Stimulated activated CD8-positive, alpha-beta memory T cell treated with anti-CD3 and anti-CD28 coated beads, Interleukin-2, amount 100 ng/mL, for 48 hours (primary cell): ENCODE measurements at regions not wholly inside any gene's neighbourhood (a gene's known extent, or its start where the extent isn't known, plus 50 kb on each side); places are given as distances from the start of the nearest gene placed in this dataset.
"Not testable (repeated sequence)": the region's sequence is repeated elsewhere in the genome, so short reads cannot be mapped to it uniquely, and the experiment has no call there.

ENCODE experiments used
- DNase-seq, 2 donors: peaks; one replicate each; pipeline ENCODE4 v3.0.0-alpha.2; 2020; ENCODE audit warnings: low read depth in 2 of 2

GRCh38 chr4:79850626-79851025, 222.4 kb downstream of the ANTXR2 start:
- no peak for DNase-seq

- no peak for DNase-seq
These were observed 224.7 kb downstream of the ANTXR2 start for GRCh38 chr4:79848329-79848728.

GRCh38 chr4:79847411-79847810, 225.6 kb downstream of the ANTXR2 start:
- DNase-seq = no peak

GRCh38 chr4:79842162-79842561, 230.9 kb downstream of the ANTXR2 start:
- DNase-seq = no peak

- no peak for DNase-seq
These were observed 239.2 kb downstream of the ANTXR2 start for GRCh38 chr4:79833857-79834256.

- DNase-seq = no peak
These were observed 241.1 kb downstream of the ANTXR2 start for GRCh38 chr4:79831701-79832514.

- no peak for DNase-seq
These were observed 241.9 kb downstream of the ANTXR2 start for GRCh38 chr4:79831119-79831528.

GRCh38 chr4:79827283-79827682, 245.7 kb downstream of the ANTXR2 start:
- no peak for DNase-seq

- no peak for DNase-seq
These were observed 249.8 kb downstream of the ANTXR2 start for GRCh38 chr4:79823148-79823763.

GRCh38 chr4:79820427-79820826, 252.6 kb downstream of the ANTXR2 start:
- DNase-seq = no peak

GRCh38 chr4:79807933-79808332, 265.1 kb downstream of the ANTXR2 start:
- not testable (repeated sequence) for DNase-seq

GRCh38 chr4:79798047-79798446, 275.0 kb downstream of the ANTXR2 start:
- DNase-seq = no peak

- DNase-seq = no peak
These were observed 276.1 kb downstream of the ANTXR2 start for GRCh38 chr4:79796948-79797347.

- no peak for DNase-seq
These were observed 284.1 kb downstream of the ANTXR2 start for GRCh38 chr4:79788884-79789283.

- no peak for DNase-seq
These were observed 292.9 kb downstream of the ANTXR2 start for GRCh38 chr4:79780129-79780528.

- no peak for DNase-seq
These were observed 300.5 kb downstream of the ANTXR2 start for GRCh38 chr4:79772510-79772909.

- DNase-seq = no peak
These were observed 308.9 kb downstream of the ANTXR2 start for GRCh38 chr4:79764120-79764519.

GRCh38 chr4:79763486-79764075, 309.4 kb downstream of the ANTXR2 start:
- no peak for DNase-seq

- no peak for DNase-seq
These were observed 313.2 kb downstream of the ANTXR2 start for GRCh38 chr4:79759793-79760192.

GRCh38 chr4:79757600-79757999, 315.4 kb downstream of the ANTXR2 start:
- DNase-seq = no peak

- DNase-seq = no peak
These were observed 316.7 kb downstream of the ANTXR2 start for GRCh38 chr4:79756140-79756895.

GRCh38 chr4:79748835-79749234, 324.2 kb downstream of the ANTXR2 start:
- no peak for DNase-seq
